ENCODE measurements at regions not wholly inside any gene's neighbourhood (a gene's known extent, or its start where the extent isn't known, plus 50 kb on each side); places are given as distances from the start of the nearest gene placed in this dataset.

GRCh38 chr1:58898739-58899586 is 115.1 kb upstream of the JUN start (continued):
- TF ChIP-seq LCOR (CRISPR knock-in tag; IDR thresholded peaks at IDR 0.05), result peak; percentile 92
- TF ChIP-seq NCOR1 (IDR thresholded peaks at IDR 0.05), result peak; percentile 99
- peak; percentile 99 for TF ChIP-seq EGR1 (conservative IDR thresholded peaks at IDR 0.05)
- TF ChIP-seq CREB3L1 (IDR thresholded peaks at IDR 0.05; ENCODE audit: borderline replicate concordance, low read depth), result peak; percentile 70; the same call in 1 of the 2 replicates
- peak; percentile 46; the same call in 1 of the 2 replicates for TF ChIP-seq HINFP (tag; conservative IDR thresholded peaks at IDR 0.05; ENCODE audit: low read depth)
- peak; percentile 98 for TF ChIP-seq TCF3 (CRISPR knock-in tag; IDR thresholded peaks at IDR 0.05)
- TF ChIP-seq PHB (CRISPR knock-in tag; IDR thresholded peaks at IDR 0.05), result no peak
- peak; percentile 93 for TF ChIP-seq MYNN (IDR thresholded peaks at IDR 0.05)
- no peak for TF ChIP-seq MYNN (CRISPR knock-in tag; IDR thresholded peaks at IDR 0.05)
- TF ChIP-seq CTCFL (IDR thresholded peaks at IDR 0.05; ENCODE audit: borderline replicate concordance, insufficient read depth, low read depth, low read length, poor library complexity, severe bottlenecking), result no peak
- TF ChIP-seq ZBTB33 (CRISPR knock-in tag; IDR thresholded peaks at IDR 0.05), result peak; percentile 68; the same call in 1 of the 2 replicates
- peak; percentile 98 for TF ChIP-seq SMARCA4 (IDR thresholded peaks at IDR 0.05)
